ENCODE measurements at regions not wholly inside any gene's neighbourhood (a gene's known extent, or its start where the extent isn't known, plus 50 kb on each side); places are given as distances from the start of the nearest gene placed in this dataset.

GRCh38 chr12:114746297-114747011, 62.5 kb upstream of the TBX3 start:
- FAIRE-seq (no peak), DNase-seq (ENCODE audit: low read depth, low spot score) (no peak)
- intact Hi-C loops (cut with micrococcal nuclease) (no loop called here), dilution Hi-C loops (cut with MboI; ENCODE audit: extremely low pct_ligation_motif_present, low sequenced_read_pairs) (no loop called here)
- Histone ChIP-seq H2AFZ (ENCODE audit: low read depth, low read length) (no peak overlapping the region), H3K9me1 (replicated peaks; ENCODE audit: control insufficient read depth, extremely low read depth, insufficient read depth, low read length) (no peaks in the 10 kb centered on the region), H3K36me3 (ENCODE audit: control insufficient read depth in 2 of 2, extremely low read depth in 1 of 2, insufficient read depth in 2 of 2, low read length in 2 of 2) (no peaks in the 10 kb centered on the region), H3K4me1 (ENCODE audit: control insufficient read depth, extremely low read depth, insufficient read depth, low read length) (no peaks in the 10 kb centered on the region), H3K4me2 (ENCODE audit: insufficient read depth, low read length) (no peak overlapping the region), H3K27ac (ENCODE audit: insufficient read depth, low read depth, low read length) (no peak overlapping the region), H3K79me2 (ENCODE audit: control insufficient read depth, insufficient read depth, low read length) (no peaks in the 10 kb centered on the region), H3K9ac (replicated peaks; ENCODE audit: extremely low read depth, insufficient read depth, low read length) (no peak overlapping the region), H4K20me1 (replicated peaks; ENCODE audit: control insufficient read depth, extremely low read depth, insufficient read depth, low read length) (no peaks in the 10 kb centered on the region), H3K27me3 (ENCODE audit: control insufficient read depth in 2 of 2, insufficient read depth in 2 of 2, low read length in 2 of 2) (no peaks in the 10 kb centered on the region), H3K4me3 (replicated peaks in 1 of 3; ENCODE audit: insufficient read depth in 1 of 3, low read depth in 1 of 3, low read length in 3 of 3) (no peak overlapping the region), H3K9me3 (replicated peaks; ENCODE audit: control insufficient read depth, insufficient read depth, low read length) (no peaks in the 10 kb centered on the region)
- BruUV-seq (replicated peaks): no TSS peak
- ChIA-PET CTCF (no interaction called here), POLR2A (interaction anchor here (0.6 kb wide), 1 partner anchor 877 kb away, joined by 3 read pairs; no protein-coding TSS in a partner anchor)
- TF ChIP-seq EZH2 (IDR thresholded peaks at IDR 0.05; ENCODE audit: borderline replicate concordance, low read depth, low read length, severe bottlenecking) (no peak), POLR2AphosphoS5 (IDR thresholded peaks at IDR 0.05; ENCODE audit: insufficient read depth, low read depth, low read length) (no peak), FOS (IDR thresholded peaks at IDR 0.05; ENCODE audit: borderline replicate concordance, insufficient read depth, low read length) (no peak), MAX (IDR thresholded peaks at IDR 0.05; ENCODE audit: insufficient read depth, insufficient read length) (no peak), GATA2 (IDR thresholded peaks at IDR 0.05; ENCODE audit: insufficient read depth, insufficient read length, low read depth, low read length) (no peak), JUN (IDR thresholded peaks at IDR 0.05; ENCODE audit: borderline replicate concordance, insufficient read depth, insufficient read length, low read depth) (no peak), MYC (IDR thresholded peaks at IDR 0.05; ENCODE audit: low read depth, low read length) (no peak), POLR2A (IDR thresholded peaks at IDR 0.05; ENCODE audit: low read depth, low read length) (no peak)
- TF ChIP-seq, protein P1, sequence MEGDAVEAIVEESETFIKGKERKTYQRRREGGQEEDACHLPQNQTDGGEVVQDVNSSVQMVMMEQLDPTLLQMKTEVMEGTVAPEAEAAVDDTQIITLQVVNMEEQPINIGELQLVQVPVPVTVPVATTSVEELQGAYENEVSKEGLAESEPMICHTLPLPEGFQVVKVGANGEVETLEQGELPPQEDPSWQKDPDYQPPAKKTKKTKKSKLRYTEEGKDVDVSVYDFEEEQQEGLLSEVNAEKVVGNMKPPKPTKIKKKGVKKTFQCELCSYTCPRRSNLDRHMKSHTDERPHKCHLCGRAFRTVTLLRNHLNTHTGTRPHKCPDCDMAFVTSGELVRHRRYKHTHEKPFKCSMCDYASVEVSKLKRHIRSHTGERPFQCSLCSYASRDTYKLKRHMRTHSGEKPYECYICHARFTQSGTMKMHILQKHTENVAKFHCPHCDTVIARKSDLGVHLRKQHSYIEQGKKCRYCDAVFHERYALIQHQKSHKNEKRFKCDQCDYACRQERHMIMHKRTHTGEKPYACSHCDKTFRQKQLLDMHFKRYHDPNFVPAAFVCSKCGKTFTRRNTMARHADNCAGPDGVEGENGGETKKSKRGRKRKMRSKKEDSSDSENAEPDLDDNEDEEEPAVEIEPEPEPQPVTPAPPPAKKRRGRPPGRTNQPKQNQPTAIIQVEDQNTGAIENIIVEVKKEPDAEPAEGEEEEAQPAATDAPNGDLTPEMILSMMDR (IDR thresholded peaks at IDR 0.05; ENCODE audit: extremely low read depth in 1 of 2, insufficient read depth in 1 of 2, low read depth in 1 of 2, low read length in 2 of 2): no peak

All from endothelial cell of umbilical vein (primary cell).